HCT116 (cell line): ENCODE measurements at regions not wholly inside any gene's neighbourhood (a gene's known extent, or its start where the extent isn't known, plus 50 kb on each side); places are given as distances from the start of the nearest gene placed in this dataset.

ENCODE experiments used
- CEBPB ChIP-seq: IDR thresholded peaks from 2 replicates; pipeline ENCODE4 v1.6.1; 2012; ENCODE audit warnings: low read depth
- CTCF ChIP-seq, 3 experiments: fragments of 200-600 bp in 1 of 3; sonication (generic) in 1 of 3; IDR thresholded peaks in 2 of 3; conservative IDR thresholded peaks in 1 of 3; 2 replicates each; pipeline ENCODE4 v1.5.1; 2012 to 2017; ENCODE audit warnings: low read depth in 2 of 3, low read length in 2 of 3, antibody characterized with exemption in 1 of 3, borderline replicate concordance in 1 of 3, control low read depth in 1 of 3, mild to moderate bottlenecking in 1 of 3, mixed read lengths in 1 of 3, mixed run types in 1 of 3, moderate library complexity in 1 of 3; ENCODE audit not compliant: insufficient read depth in 1 of 3
- ELF1 ChIP-seq: IDR thresholded peaks from 2 replicates; pipeline ENCODE4 v1.6.1; 2012; ENCODE audit warnings: low read depth, borderline replicate concordance

GRCh38 chr13:69319656-69320055 is 788.0 kb upstream of the ATXN8OS start:
- TF ChIP-seq CTCF (IDR thresholded peaks at IDR 0.05 in 2 of 3, conservative IDR thresholded peaks at IDR 0.05 in 1 of 3; ENCODE audit: borderline replicate concordance in 1 of 3, insufficient read depth in 1 of 3, low read depth in 2 of 3, low read length in 2 of 3): no peak
- no peak for TF ChIP-seq CEBPB
- TF ChIP-seq ELF1: no peak
